ENCODE measurements at regions not wholly inside any gene's neighbourhood (a gene's known extent, or its start where the extent isn't known, plus 50 kb on each side); places are given as distances from the start of the nearest gene placed in this dataset.
"Not testable (repeated sequence)": the region's sequence is repeated elsewhere in the genome, so short reads cannot be mapped to it uniquely, and the experiment has no call there.

- TF ChIP-seq POU2F2 (IDR thresholded peaks at IDR 0.05; ENCODE audit: low read depth, low read length): no peak
- TF ChIP-seq PAX5 (IDR thresholded peaks at IDR 0.05; ENCODE audit: insufficient read depth, low read length, severe bottlenecking): no peak
- no peak for TF ChIP-seq TAF1 (IDR thresholded peaks at IDR 0.05; ENCODE audit: low read depth, low read length)
- TF ChIP-seq POLR2A (IDR thresholded peaks at IDR 0.05; ENCODE audit: low read depth, low read length): no peak
- TF ChIP-seq POLR2AphosphoS5 (IDR thresholded peaks at IDR 0.05; ENCODE audit: low read depth, low read length): no peak
- no peak for TF ChIP-seq SPI1 (IDR thresholded peaks at IDR 0.05; ENCODE audit: low read depth, low read length)
- FAIRE-seq: no peak
- DNase-seq (ENCODE audit: insufficient read length, low spot score): no peak
Measured at GRCh38 chr1:30532621-30533020, 190.8 kb downstream of the MATN1 start.

GRCh38 chr1:30527511-30528140, 195.8 kb downstream of the MATN1 start:
- no peak for TF ChIP-seq SPI1 (IDR thresholded peaks at IDR 0.05; ENCODE audit: low read depth, low read length)
- TF ChIP-seq PAX5 (IDR thresholded peaks at IDR 0.05; ENCODE audit: insufficient read depth, low read length, severe bottlenecking): no peak
- TF ChIP-seq POLR2AphosphoS5 (IDR thresholded peaks at IDR 0.05; ENCODE audit: low read depth, low read length): no peak
- no peak for TF ChIP-seq POU2F2 (IDR thresholded peaks at IDR 0.05; ENCODE audit: low read depth, low read length)
- no peak for TF ChIP-seq POLR2A (IDR thresholded peaks at IDR 0.05; ENCODE audit: low read depth, low read length)
- TF ChIP-seq TAF1 (IDR thresholded peaks at IDR 0.05; ENCODE audit: low read depth, low read length): no peak
- no peak for FAIRE-seq
- DNase-seq (ENCODE audit: insufficient read length, low spot score): no peak

GRCh38 chr1:30526652-30527345, 196.6 kb downstream of the MATN1 start:
- no peak for FAIRE-seq
- no peak for DNase-seq (ENCODE audit: insufficient read length, low spot score)
- TF ChIP-seq POU2F2 (IDR thresholded peaks at IDR 0.05; ENCODE audit: low read depth, low read length) (no peak), POLR2AphosphoS5 (IDR thresholded peaks at IDR 0.05; ENCODE audit: low read depth, low read length) (no peak), TAF1 (IDR thresholded peaks at IDR 0.05; ENCODE audit: low read depth, low read length) (no peak), SPI1 (IDR thresholded peaks at IDR 0.05; ENCODE audit: low read depth, low read length) (no peak), POLR2A (IDR thresholded peaks at IDR 0.05; ENCODE audit: low read depth, low read length) (no peak), PAX5 (IDR thresholded peaks at IDR 0.05; ENCODE audit: insufficient read depth, low read length, severe bottlenecking) (no peak)

- no peak for TF ChIP-seq PAX5 (IDR thresholded peaks at IDR 0.05; ENCODE audit: insufficient read depth, low read length, severe bottlenecking)
- TF ChIP-seq POLR2A (IDR thresholded peaks at IDR 0.05; ENCODE audit: low read depth, low read length): no peak
- TF ChIP-seq POU2F2 (IDR thresholded peaks at IDR 0.05; ENCODE audit: low read depth, low read length): no peak
- DNase-seq (ENCODE audit: insufficient read length, low spot score) (no peak), FAIRE-seq (no peak)
Measured at GRCh38 chr1:30525971-30526651, 197.3 kb downstream of the MATN1 start.

GRCh38 chr1:30525631-30525970, 197.8 kb downstream of the MATN1 start:
- TF ChIP-seq PAX5 (IDR thresholded peaks at IDR 0.05; ENCODE audit: insufficient read depth, low read length, severe bottlenecking) (no peak), POLR2A (IDR thresholded peaks at IDR 0.05; ENCODE audit: low read depth, low read length) (no peak)

GRCh38 chr1:30524840-30525617, 198.4 kb downstream of the MATN1 start:
- TF ChIP-seq PAX5 (IDR thresholded peaks at IDR 0.05; ENCODE audit: insufficient read depth, low read length, severe bottlenecking): no peak
- no peak for TF ChIP-seq TAF1 (IDR thresholded peaks at IDR 0.05; ENCODE audit: low read depth, low read length)
- TF ChIP-seq SPI1 (IDR thresholded peaks at IDR 0.05; ENCODE audit: low read depth, low read length): no peak
- no peak for TF ChIP-seq POU2F2 (IDR thresholded peaks at IDR 0.05; ENCODE audit: low read depth, low read length)
- TF ChIP-seq POLR2A (IDR thresholded peaks at IDR 0.05; ENCODE audit: low read depth, low read length): no peak
- no peak for TF ChIP-seq POLR2AphosphoS5 (IDR thresholded peaks at IDR 0.05; ENCODE audit: low read depth, low read length)
- FAIRE-seq: no peak
- no peak for DNase-seq (ENCODE audit: insufficient read length, low spot score)

More at GRCh38 chr1:30525631-30525970, 197.8 kb downstream of the MATN1 start:
- no peak for DNase-seq (ENCODE audit: insufficient read length, low spot score)
- no peak for FAIRE-seq

- FAIRE-seq; DNase-seq (ENCODE audit: insufficient read length, low spot score): not testable (repeated sequence)
Measured at GRCh38 chr1:30524025-30524555, 199.3 kb downstream of the MATN1 start.

- no peak for FAIRE-seq
- TF ChIP-seq PAX5 (IDR thresholded peaks at IDR 0.05; ENCODE audit: insufficient read depth, low read length, severe bottlenecking) (no peak), TAF1 (IDR thresholded peaks at IDR 0.05; ENCODE audit: low read depth, low read length) (no peak), SPI1 (IDR thresholded peaks at IDR 0.05; ENCODE audit: low read depth, low read length) (no peak), POLR2AphosphoS5 (IDR thresholded peaks at IDR 0.05; ENCODE audit: low read depth, low read length) (no peak), POU2F2 (IDR thresholded peaks at IDR 0.05; ENCODE audit: low read depth, low read length) (no peak), POLR2A (IDR thresholded peaks at IDR 0.05; ENCODE audit: low read depth, low read length) (no peak)
- no peak for DNase-seq (ENCODE audit: insufficient read length, low spot score)
Measured at GRCh38 chr1:30523055-30524020, 200.0 kb downstream of the MATN1 start.
